ENCODE measurements at regions not wholly inside any gene's neighbourhood (a gene's known extent, or its start where the extent isn't known, plus 50 kb on each side); places are given as distances from the start of the nearest gene placed in this dataset.
"Not testable (repeated sequence)": the region's sequence is repeated elsewhere in the genome, so short reads cannot be mapped to it uniquely, and the experiment has no call there.

GRCh38 chr19:30103981-30104380 is 161.9 kb downstream of the URI1 start:
- no peak for DNase-seq

GRCh38 chr19:30105316-30105715 is 163.3 kb downstream of the URI1 start:
- DNase-seq, result no peak

DNA sequence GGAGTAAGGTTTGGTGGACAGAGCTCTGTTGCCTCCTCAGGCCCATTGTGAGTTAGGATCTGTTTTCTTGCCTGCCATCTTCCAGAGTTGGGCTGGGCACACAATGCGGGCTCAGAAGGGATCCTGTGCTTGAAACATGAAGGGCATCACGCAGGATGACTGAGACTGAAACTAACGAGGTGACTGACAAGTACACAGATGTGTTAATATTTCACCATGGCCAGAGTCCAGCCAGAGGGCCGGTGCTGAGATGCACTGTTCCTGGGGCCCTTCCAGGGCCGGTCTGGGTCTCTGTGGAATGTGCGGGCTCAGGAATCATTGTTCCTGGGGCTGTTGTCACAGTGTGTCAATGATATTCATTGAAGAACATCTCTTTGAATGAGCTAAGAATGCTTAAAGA is 163.7 kb downstream of the URI1 start:
- no peak for DNase-seq

DNA sequence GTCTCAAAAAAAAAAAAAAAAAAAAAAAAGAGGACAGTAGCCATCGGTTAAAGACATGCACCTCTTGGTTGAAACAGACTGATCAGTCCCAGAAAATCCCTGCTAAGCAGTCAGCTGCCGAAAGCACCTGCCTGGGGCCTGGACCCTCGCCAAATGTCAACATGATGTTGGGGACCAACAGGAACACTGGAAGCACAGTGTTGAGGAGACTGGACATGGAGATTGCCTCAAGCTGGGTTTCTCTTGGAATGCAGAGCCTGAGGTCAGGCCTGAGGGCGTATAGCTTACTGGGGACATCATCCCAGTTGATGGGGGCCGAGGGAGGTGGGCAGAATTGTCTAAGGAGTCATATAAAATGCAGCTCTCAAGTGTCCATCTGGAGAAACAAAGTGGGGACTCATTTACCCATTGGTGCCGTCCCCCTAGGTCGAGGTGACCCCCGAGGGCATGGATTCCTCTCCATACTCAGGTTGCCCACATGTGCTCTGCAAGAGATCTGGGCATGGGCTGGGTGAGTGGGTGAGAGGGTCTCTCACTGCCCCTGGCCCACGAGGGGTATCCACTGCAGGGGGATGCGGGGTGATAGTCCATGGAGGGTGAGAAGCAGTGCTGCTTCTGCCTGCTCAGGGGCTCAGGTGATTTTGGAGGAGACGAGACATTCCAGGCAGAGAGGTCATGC is 164.5 kb downstream of the URI1 start:
- no peak for DNase-seq

- no peak for DNase-seq
Observed at GRCh38 chr19:30107251-30107650, 165.2 kb downstream of the URI1 start.

DNA sequence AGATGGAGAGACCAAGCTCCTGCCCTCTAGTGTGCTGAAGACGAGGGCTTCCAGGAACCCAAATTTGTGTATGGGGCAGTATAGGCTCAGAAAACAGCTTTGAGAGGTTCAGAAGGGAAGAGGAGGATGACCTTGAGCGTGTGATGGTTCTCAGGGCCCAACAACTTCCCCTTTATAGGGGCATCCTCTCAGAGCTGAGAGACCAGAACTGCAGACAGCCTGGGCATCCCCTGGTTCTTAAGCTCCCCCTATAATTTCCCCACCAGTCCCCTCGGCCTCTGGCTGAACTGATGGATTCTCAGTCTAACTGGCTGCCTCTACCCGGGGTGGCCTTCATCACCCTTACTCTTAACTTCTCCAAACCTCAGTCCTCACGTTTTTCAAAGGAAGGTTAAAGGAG is 167.5 kb downstream of the URI1 start:
- no peak for DNase-seq

DNA sequence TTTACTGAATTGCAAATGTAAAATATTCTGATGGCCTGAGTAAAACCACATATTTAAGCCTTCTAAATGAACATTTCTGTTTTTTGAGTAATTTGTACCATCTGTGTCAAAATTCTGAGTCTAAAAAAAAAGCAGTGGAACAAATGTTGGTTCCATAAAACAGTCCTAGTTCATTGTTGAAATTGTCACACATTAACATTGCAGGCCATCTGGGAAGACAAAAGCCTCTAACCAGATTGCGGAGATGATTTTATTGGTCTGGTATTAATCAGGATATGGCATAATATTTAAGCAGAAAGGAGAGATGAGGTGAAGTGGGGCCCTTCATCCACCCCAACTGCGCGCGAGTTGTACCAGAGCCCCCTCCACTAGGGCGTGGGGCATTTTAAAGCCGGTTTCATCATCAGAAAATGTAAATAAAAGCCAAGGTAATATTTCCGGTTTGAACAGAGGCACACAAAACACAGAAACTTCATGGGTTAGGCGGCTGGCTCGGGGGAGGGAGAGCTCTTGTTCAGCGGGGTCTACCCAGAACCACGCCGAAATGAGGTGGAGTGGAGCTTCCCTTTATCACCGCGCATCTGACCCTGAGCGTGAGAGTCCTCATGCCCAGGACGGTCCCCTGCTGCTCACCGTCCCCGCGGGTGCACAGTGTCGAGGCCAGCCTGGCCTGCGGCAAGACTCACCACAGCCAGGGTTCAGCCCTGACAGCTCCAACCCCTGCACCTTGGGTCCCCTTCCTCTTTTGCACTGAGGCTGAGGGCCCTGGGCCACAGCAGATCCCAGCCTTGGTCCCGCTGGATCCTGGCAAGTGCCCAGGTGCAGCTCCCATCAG is 169.2 kb downstream of the URI1 start:
- DNase-seq, result no peak

DNA sequence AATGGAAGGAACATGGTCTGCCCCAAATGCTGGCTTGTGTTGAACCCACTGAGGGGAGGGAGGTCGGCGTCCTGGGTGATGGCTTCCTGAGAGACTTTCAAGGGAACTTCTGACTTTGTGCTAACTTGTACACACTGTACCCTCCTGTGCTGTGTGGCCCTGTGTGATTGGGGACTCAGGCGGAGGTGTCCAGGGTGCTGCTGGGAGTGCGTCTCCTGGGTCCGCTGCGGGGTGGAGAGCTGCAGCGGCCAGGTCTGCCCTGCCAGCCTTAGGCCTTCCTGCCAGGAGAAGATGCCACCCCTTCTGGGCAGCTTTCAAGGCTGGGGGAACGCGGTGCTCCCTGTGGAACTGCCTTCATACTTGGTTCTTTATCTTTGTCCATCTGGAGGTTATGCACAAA is 170.1 kb downstream of the URI1 start:
- DNase-seq, result no peak

DNA sequence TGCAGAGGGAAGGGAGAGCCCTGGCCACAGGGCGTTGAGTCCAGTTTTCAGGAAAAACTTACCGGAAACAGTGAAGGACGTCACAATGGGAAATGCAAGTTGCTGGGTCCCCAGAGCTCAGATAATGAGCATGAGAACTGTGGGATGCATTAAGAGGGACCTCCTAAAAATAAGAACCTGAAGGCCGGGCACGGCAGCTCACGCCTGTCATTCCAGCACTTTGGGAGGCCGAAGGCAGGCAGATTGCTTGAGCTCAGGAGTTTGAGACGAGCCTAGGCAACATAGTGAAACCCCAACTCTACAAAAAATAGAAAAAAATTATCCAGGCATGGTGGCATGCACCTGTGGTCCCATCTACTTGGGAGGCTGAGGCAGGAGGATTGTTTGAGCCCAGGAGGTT is 170.6 kb downstream of the URI1 start:
- no peak for DNase-seq

GRCh38 chr19:30113186-30113585 is 171.1 kb downstream of the URI1 start:
- DNase-seq, result no peak

GRCh38 chr19:30114095-30114494 is 172.1 kb downstream of the URI1 start:
- DNase-seq, result not testable (repeated sequence)

GRCh38 chr19:30115947-30116346 is 173.9 kb downstream of the URI1 start:
- DNase-seq, result no peak

GRCh38 chr19:30116530-30116929 is 174.5 kb downstream of the URI1 start:
- no peak for DNase-seq

DNA sequence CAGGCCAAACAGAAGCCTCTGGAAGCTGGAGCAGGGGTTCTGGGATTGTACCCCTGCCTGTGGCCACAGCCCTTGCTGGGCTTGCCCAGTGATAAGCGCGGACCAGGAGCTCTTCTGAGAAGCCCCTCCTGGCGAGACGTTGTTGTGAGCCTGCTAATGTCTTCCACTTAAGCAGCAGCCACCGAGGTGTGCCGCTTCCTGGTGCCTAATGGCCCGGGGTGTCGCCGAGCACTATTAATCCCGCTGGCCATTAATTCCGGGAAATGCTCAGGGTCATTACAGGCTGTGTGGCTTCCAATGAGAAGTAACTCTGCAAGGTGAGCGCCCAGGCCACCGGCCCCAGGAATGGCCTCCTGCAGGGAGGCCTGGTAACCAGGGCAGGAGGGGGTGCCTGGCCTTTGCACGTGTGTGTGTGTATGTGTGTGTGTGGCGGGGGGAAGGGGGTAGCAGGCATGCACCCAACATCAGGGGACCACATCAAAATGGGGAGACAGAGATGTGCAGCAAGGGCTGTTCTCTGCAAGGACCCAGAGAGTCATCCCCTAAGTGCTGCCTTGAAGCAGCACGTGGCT is 175.0 kb downstream of the URI1 start:
- no peak for DNase-seq

DNA sequence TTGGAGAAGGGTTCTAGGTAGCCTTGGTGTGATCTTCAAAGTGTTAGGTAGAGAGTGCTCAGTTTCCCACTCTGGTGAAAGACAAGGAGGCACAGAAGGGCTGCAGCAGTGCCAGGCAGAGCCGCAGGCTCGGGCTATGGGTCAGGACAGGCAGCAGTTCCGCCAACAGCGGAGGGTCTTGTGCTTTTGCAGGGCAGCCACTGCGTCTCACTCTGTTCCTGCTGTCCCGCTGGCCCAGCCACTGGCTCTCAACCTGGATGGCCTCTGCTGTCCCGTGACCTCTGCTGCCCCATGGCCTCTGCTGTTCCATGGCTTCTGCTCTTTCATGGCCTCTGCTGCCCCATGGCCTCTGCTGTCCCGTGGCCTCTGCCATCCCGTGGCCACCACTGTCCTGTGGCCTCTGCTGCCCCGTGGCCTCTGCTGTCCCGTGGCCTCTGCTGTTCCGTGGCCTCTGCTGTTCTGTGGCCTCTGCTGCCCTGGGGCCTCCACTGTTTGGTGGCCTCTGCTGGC is 175.7 kb downstream of the URI1 start:
- DNase-seq, result no peak

DNA sequence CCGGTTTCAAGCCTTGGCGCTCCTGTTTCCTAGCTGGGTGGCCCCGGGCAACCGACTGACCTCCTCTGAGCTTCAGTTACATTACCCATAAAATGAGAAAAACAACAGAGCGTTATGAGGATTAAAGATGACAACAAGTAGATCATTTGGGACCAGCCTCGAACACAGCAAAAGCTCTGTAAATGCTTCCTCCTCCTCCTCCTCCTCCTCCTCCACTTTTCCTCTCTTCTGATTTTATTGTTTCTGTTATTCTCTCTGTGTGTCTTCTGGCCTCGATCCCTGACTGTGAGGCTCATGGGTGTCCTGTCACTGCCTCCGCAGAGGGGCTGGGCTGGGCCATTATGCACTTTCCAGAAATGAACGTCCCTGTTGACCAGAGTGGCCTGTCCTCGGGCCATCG is 176.2 kb downstream of the URI1 start:
- DNase-seq, result no peak

DNA sequence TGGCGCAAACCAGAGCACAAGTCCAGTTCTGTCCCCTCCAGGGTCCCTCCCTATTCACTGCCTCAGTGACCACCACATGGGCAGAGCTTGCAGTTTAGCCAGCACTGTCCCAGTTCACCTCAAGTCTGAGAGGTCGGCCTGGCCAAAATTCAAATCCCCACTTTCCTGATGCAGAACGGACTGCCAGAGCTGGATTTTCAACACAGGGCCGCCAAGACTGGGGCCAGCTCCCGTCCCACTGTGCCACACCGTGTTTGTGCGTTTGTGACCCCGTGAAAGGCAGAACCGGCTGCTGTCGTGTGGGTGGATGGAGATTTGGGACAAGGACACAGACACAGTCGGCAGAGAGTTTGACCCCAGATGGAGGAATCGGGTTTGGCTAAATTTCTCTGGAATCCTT is 176.7 kb downstream of the URI1 start:
- DNase-seq, result no peak

- no peak for DNase-seq
Observed at GRCh38 chr19:30119180-30119908, 177.3 kb downstream of the URI1 start.

GRCh38 chr19:30120860-30121484 is 178.9 kb downstream of the URI1 start:
- no peak for DNase-seq

- DNase-seq, result no peak
Observed at GRCh38 chr19:30122431-30122830, 180.4 kb downstream of the URI1 start.

- DNase-seq, result no peak
Observed at GRCh38 chr19:30123119-30123518, 181.1 kb downstream of the URI1 start.

DNA sequence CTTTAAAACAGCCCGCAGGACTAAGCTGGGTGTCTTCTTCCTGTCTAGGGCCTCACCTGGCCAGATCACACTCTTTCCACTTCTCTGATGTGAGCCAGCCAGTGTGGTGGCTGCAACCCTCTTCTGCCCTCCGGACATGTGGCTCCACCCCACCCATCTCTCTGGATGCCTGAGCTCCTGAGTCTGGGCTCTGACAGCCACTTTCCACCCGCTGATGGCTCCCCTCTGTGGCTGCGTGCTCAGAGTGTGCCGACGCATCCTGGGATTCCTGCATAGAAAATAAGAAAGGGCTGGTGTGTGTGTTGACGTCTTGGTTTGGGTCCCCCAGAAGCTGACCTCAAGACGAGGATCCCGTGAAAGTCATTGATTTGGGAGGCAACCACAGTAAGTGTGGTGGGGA is 181.6 kb downstream of the URI1 start:
- no peak for DNase-seq

DNA sequence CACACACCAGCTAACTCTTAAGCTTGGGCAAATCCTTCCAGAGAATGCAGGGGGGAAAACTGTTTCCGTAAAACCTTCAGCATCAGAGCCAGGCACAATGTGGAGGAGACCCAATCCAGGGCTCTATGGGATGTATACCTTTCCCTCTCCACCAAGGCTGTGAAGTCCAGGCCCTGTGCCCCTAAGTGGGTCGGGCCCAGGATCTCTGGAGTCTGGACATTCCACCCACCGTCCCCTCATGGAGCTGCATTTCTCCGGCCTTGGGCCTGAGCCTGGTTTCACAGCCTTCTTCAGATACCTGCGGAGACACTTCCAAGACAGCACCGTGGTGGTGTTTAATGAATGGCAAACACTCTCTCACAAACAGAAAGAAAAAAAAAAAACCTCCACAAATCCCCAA is 186.2 kb downstream of the URI1 start:
- DNase-seq, result no peak

All from DMS79 (cell line).